GM21576 (cell line): ENCODE measurements at regions not wholly inside any gene's neighbourhood (a gene's known extent, or its start where the extent isn't known, plus 50 kb on each side); places are given as distances from the start of the nearest gene placed in this dataset.

ENCODE experiments used
- ATAC-seq: cut with Tn5 transposase; IDR thresholded peaks from one replicate; pipeline ENCODE4 v1.9.1; 2021; ENCODE audit warnings: mild to moderate bottlenecking, moderate library complexity; ENCODE audit not compliant: unreplicated experiment

GRCh38 chr14:61847861-61848260 is 85.6 kb downstream of the SNAPC1 start:
- no peak for ATAC-seq

- no peak for ATAC-seq
These were observed 92.7 kb downstream of the SNAPC1 start for GRCh38 chr14:61854898-61855297.

DNA sequence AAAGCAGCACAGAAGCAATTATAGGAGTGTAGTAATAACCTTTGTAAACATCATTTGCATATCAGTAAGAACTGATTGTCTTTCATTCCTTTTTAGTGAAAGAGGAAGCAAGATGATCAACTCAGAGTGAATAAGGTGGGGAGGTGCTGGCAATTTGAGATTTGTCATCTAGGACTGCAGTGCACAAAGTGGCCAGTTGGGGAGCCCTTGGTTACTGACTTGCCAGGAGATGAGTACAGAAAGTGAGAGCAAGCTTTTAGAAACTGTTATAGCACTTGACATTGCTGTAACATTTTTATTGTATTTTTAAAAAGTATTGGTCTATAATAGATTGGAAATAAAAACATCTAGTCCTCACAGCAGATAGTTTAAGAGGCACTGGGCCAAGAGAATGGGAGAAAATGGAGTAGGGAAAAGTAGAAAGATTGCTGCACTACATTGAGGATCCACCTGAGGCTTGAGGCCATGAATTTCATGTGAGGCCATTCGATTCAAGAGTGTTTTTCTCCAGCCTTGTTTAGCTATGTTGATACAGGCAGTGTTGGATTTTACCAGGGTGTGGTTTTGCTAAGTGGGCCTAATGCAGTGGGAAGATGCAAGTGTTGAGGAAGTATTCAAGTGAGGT is 98.2 kb downstream of the SNAPC1 start:
- peak; percentile 98 for ATAC-seq

- ATAC-seq, result no peak
These were observed 99.2 kb downstream of the SNAPC1 start for GRCh38 chr14:61861320-61861865.

GRCh38 chr14:61864329-61864898 is 102.2 kb downstream of the SNAPC1 start:
- no peak for ATAC-seq

- peak; percentile 98 for ATAC-seq
These were observed 105.0 kb downstream of the SNAPC1 start for GRCh38 chr14:61866932-61867920.

DNA sequence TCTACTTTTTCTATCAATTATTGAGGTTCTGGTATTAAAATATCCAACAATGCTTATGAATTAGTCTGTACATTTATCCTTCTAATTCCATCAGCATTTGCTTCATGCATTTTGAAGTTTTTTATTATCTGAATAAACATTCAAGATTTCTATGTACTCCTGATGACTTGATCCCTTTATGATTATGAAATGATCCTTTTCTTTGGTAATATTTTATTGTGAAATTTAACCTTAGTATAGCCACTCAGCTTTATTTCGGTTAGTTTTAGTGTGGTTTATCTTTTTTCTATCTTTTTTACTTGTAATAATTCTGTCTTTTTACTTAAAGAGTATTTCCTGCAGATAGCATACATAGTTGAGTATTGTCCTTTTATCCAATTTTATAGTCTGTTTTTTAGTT is 106.6 kb downstream of the SNAPC1 start:
- ATAC-seq, result no peak

DNA sequence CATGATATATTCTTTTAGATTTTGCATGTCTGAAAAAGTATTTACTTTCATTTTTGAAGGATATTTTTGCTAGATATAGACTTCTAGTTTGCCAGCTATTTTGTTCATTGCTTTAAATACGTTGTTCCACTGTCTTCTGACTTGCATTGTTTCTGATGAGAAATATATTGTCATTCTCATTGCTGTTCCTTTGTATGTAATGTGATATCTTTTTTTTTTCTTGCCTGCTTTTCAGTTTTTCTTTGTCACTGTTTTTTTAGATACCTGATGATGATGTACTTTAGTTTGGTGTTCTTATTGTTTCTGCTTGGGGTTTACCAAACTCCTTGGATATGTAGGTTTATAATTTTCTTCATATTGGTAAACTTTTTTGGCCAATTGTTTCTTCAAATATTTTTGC is 107.9 kb downstream of the SNAPC1 start:
- no peak for ATAC-seq

DNA sequence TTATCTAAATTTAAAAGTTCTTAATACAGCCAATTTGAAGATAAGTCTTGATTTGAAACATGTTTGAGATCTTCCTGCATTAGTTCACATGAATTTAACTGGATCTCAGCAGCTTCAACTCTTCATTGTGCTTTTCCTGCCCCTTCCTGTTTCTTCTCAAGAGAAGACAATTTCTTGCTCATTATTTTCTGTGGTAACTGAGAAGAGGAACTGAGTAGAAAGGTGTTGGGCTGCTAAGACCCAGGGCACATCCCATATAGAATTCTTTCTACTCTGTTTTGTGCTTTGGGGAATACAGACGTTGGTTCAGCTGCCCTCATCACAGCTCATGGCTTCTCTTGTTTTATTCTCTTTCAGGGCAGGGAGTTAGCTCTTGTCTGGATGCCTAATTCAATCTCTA is 110.2 kb downstream of the SNAPC1 start:
- peak; percentile 96 for ATAC-seq

- no peak for ATAC-seq
These were observed 113.3 kb downstream of the SNAPC1 start for GRCh38 chr14:61875483-61875882.

- no peak for ATAC-seq
These were observed 114.3 kb downstream of the SNAPC1 start for GRCh38 chr14:61876362-61877034.

- ATAC-seq, result no peak
These were observed 114.8 kb downstream of the SNAPC1 start for GRCh38 chr14:61877035-61877390.

DNA sequence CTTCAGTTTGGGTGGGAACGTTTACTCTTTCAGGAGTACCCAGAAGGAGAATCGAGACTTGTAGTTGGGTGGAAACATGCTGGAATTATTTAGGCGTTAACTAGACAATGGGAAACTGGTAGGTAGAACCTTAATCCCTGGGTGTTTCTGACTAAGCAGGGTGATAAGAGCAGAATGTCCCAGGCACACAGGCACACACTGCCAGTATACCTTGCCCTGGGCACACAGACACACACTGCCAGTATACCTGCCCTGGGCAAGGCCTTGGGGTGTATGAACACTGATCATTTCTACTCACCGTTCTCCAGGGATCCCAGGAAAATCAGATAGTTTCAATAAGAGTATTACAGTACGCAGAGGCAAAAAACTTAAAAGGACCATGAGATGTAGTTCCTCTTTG is 115.5 kb downstream of the SNAPC1 start:
- no peak for ATAC-seq

- ATAC-seq, result no peak
These were observed 116.7 kb downstream of the SNAPC1 start for GRCh38 chr14:61878931-61879330.

GRCh38 chr14:61881046-61881445 is 118.8 kb downstream of the SNAPC1 start:
- no peak for ATAC-seq

DNA sequence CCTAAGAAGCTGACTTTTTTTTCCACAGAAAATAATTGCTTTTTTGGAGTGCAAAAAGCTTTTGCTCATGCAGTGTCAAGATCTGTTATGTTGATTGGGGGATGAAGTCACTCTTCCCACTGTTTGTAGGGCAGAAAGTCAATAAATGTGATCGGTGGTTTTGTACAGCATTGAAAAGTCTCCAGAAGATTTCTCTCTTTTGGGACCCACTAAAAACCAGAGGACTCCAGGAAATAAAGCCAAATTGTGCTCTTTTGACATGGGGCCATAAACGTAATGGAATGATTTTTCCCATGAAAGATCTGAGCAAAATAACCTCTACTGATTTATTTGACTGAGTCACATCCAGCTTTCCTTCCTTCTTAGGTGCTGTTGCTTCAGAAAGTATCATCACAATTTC is 122.5 kb downstream of the SNAPC1 start:
- ATAC-seq, result no peak

DNA sequence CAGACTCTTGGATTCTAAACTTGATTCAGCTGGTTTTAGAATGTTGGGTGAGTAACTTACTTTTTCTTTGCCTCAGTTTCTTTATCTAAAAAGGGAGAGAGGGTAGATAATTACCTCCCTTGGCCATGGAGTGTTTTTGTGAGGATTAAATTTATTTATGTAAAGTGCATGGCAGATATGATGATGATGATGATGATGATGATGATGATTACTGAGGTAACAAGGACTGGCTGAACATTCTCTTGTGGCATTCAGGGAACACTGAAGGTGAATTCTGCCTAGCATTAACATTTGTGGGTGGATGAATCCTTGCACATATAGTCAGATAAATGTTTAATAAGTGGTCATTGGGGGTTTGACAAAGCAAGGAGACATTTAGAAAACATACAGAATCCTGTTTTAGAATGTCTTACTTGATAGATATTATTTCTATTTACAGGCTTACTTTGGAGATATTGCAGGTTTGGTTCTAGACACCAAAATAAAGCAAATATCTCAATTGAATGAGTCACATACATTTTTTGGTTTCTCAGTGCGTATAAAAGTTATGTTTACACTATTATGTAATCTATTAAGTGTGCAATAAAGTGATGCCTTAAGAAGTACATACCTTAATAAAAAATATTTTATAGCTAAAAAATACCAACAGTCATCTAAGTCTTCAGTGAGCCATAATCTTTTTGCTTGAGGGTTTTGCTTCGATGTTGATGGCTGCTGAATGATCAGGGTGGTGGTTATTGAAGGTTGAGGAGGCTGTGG is 123.2 kb downstream of the SNAPC1 start:
- no peak for ATAC-seq

GRCh38 chr14:61887628-61888027 is 125.4 kb downstream of the SNAPC1 start:
- ATAC-seq, result no peak

- ATAC-seq, result peak; percentile 99
These were observed 127.7 kb downstream of the SNAPC1 start for GRCh38 chr14:61889914-61890351.

- ATAC-seq, result no peak
These were observed 128.9 kb downstream of the SNAPC1 start for GRCh38 chr14:61891170-61891569.
